ENCODE measurements at regions not wholly inside any gene's neighbourhood (a gene's known extent, or its start where the extent isn't known, plus 50 kb on each side); places are given as distances from the start of the nearest gene placed in this dataset.
"Not testable (repeated sequence)": the region's sequence is repeated elsewhere in the genome, so short reads cannot be mapped to it uniquely, and the experiment has no call there.

DNA sequence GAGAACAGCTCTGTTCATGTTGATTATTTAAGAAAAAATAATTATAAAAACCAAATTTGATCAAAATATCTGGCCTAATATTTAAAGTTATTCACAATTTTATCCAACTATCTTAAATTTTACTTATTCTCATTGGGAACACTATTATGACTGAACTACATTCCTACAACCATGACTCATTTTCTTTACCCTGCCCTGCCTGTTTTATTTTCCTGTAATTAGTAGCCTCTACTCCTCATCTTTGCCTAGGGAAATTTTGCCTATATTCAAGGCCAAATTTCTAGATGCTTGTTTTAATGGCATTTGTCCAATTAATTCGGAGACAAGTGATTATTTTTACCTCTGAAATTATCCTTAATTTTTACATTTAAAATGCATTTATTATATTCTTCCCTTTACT is 289.7 kb upstream of the TMEM229A start:
- DNase-seq, result no peak

DNA sequence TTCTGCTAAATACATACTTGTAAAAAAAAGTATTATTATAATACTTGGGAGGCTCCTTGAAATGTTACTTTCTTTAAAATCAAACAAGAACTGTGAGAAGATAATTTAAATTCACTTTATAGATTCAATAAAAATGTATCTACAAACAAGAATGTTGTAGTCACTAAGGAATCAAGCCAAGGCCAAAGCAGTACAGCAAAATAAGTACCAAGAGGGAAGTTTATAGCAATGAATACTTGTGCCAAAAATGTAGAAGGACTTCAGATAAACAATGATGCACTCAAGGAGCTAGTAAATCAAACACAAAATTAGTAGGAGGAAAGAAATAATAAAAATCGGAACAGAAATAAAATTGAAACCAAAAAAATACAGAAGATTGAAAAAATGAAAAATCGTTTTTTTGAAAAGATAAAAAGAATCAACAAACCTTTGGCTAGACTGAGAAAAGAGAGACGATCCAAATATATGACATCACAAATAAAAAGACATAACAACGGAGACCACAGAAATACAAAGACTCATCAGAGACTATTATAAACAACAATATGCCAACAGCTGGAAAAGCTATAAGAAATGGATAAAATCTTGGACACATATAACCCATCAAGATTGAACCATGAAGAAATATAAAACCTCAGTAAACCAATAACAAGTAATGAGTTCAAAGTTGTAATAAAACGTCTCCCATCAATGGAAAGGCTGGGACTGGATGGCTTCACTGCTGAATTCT is 286.0 kb upstream of the TMEM229A start:
- no peak for DNase-seq

DNA sequence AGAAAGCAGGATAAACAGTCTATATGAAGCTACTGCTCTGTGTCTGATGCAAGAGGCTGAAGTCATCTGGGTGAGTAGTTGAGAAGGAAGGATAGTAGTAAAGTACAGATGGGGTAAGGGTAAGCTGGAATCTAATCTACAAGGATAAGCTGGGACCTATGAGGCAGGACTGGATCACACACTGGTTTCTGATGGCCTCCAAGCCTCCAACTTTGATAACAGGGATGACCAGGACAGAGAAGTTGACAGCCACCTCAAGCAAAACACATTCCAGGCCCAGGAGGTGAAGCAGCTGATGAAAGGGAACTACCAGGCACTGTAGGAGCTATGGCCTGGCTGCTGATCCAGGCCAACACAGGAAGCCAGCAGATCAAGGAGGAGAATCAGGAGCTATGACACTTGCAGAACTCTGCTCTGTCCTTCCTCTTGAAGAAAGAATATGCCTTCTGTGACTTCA is 278.1 kb upstream of the TMEM229A start:
- no peak for DNase-seq

DNA sequence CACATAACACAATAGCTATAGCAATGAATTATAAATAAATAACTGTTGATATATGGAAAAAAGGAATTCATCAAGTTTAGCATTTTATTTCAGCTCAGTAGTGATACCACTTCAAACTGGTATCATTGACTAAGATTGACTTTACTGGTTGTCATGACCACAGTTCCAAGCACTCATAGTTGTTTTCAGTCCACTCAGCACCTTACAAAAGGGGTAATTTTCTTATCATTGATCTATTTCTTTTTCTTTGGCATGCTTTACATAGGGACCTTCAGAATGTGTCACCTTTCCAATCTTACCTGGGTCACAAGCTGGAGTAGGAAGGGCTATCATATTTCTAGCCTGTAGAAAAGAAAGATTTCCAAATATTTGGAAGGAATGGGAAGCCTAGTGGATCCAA is 275.5 kb upstream of the TMEM229A start:
- DNase-seq, result no peak

DNA sequence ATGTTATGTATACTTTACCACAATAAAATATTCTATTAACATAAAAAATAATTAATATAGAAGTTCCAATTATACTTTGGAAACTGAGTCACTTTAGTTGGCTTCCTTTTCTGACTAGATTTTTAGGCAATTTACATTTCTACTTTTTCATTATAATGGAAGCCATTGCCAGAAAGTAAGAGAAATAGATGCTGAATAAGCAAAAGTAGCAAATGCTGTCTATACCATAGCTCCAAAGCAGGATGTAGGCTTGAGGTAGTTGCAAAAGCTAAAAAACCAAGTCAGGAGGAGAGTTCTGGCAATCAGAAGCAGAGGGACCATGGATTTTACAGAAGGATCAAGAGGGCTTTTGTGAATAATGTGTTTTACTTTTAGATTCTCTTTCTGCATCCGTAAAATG is 262.4 kb upstream of the TMEM229A start:
- DNase-seq, result no peak

DNA sequence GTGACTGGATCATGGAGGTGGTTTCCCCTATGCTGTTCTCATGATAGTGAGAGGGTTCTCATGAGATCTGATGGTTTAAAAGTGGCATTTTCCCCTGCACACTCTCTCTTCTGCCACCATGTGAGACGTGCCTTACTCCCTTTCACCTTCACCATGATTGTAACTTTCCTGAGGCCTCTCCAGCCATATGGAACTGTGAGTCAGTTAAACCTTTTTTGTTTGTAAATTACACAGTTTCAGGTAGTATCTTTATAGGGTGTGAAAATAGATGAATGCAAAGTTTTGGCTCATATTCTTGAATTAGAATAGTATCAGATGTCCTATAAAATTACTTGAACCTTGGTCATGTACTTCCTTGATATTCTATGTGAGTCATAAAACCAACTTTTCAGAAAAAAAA is 252.1 kb upstream of the TMEM229A start:
- no peak for DNase-seq

DNA sequence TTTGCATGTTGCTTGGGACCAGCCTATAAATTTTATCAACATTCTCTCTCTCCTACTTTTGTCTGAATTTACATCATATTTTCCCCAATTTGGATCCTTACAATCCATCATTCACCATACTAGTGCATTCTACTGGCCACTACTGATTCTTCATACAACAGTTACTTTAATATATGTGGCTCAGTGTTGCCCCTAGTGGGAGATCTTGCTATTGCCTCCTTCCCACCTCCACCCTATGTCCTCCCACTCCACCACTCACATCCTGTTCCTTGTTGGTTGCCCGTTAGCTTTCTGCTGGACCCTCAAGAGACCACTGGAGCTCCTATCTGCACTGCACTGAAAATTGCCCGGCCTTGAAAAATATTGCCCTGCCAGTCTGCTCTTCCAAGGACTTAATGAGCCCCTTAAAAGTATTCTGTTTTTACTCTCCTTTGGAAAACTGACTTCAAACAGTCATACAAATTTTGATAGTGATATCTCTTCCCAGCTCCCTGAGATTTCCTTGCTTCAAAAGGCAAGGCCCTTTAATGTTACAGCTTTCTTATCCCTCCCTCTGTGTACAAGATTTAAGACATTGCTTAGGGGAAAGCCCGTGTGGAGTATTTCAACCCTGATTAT is 243.2 kb upstream of the TMEM229A start:
- DNase-seq, result peak; percentile 2

DNA sequence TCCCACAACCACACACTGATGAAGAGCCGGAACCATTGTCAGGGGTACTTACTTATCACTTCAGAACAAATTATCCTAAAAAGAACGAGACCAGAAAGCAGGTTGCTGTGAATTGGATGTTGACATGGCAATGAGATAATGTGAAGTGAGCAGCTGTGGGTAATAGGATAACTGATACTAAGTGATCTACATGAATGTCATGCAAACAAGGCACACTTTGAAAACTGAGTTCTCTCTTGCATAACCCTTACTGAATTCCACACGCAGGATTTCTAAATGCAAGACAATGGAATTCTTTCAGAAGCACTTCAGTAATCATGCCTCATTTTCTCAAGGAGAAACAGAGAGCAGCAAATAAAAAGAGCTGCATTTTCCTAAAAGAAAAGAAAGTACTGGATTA is 242.5 kb upstream of the TMEM229A start:
- DNase-seq, result no peak

DNA sequence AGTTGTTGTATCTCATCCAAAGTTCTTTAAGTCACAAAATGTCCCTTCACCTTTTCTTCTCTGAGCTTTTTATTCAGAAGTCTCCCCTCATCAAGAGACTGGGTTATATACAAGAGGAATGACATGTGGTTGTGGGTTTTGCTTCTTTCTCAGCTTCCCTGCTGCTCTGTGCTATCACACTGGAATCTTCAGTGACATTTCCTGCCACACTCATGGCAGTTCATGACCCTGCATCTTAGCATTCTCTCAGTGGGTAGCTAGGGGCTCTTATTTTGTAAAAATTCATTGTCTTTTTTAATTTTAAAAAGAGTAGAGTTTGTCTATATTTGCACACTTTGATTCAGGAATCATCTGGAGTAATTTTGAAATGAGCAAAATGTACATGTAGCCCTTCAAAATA is 236.9 kb upstream of the TMEM229A start:
- no peak for DNase-seq

DNA sequence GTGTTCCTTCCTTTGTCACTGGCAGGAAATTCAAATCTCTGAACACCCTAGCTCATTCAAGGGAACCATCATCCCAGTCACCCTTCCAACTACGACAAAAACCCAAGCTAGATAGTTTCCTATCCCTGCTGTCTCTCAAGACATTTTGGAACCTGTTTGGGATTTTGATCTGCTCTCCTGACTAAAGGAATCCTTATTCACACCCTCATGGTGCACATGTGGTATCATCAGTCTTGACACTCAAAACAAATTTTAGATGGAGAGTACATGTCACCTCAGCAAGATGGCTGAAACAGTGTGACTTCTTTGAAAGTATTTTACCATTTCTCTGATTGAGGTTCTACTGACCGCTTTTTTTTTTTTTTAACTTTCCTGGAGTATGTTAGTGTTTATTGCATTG is 234.3 kb upstream of the TMEM229A start:
- no peak for DNase-seq

DNA sequence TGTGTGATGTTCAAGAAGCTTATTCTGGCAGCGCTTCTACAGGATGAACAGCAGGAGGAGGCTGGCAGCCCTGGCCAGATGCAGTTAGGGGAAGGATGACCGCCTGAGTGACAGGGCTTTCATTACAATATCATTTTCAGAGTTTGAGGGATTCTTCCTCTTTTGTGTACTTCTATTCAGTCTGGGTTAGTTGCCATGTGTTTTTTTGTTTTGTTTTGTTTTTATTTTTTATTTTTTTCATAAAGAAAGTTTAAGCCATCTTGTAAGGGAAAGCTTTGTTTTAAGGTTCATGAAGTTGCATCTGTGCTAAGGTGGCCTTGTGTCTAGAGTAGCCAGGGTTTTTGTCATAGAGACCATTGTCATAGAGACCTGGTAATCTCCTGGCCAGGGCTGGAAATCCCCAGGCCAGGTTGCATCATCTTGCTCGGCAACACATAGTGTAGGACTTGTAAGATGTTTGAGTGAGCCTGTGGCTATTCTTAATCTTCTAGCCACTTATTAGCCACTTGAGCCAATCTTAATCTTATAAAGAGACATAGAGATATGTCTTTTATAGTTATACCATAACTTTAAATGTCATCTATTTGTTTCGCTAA is 230.5 kb upstream of the TMEM229A start:
- DNase-seq, result no peak

DNA sequence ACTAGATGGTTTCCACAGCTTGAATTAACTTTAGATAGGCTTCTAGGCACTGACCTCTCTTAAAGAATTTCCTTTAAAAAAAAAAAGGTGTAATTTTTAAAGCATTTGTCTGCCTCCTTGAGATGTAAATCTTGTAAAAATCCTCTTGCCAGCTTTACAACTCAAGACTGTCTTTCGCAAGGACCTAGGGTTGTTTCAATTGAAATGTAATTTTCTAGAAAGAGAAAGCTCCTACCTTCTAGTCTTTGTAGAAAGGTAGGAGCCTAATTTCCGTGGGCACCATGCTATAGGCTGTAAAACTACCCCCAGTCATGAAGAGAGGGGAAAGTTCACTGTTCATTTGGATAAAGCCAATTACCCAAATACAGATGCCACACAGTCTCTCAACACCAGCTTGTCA is 228.8 kb upstream of the TMEM229A start:
- no peak for DNase-seq

DNA sequence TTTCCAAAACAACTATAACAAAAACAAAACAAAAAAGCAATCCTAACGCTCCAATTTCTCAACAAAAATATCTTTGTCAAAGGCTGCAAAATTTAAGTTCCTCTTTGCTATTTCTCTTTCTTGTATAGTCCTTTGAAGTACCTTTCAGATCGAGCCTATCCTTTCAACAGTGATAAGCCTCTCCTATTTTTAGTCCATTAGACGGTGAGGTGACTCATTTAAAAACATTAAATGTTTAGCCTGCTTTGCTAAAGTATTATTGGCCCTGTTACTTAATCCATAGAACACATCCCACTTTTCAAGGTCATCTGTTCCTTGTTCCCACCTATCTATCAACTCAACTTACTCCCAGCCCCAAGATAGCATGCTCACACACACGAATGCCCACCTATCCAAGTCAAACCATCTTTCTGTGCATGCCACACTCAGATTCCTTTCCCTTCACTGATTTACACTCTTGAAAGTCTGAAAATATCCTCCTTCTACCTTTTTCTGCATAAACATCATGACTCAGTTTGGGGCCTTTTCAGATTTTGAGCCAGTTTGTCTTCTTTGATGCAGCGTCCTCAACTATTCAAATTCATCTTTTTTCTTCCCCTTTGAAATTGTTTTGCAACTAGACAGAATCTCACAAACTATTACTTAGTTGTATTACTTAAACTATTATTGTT is 224.9 kb upstream of the TMEM229A start:
- no peak for DNase-seq

DNA sequence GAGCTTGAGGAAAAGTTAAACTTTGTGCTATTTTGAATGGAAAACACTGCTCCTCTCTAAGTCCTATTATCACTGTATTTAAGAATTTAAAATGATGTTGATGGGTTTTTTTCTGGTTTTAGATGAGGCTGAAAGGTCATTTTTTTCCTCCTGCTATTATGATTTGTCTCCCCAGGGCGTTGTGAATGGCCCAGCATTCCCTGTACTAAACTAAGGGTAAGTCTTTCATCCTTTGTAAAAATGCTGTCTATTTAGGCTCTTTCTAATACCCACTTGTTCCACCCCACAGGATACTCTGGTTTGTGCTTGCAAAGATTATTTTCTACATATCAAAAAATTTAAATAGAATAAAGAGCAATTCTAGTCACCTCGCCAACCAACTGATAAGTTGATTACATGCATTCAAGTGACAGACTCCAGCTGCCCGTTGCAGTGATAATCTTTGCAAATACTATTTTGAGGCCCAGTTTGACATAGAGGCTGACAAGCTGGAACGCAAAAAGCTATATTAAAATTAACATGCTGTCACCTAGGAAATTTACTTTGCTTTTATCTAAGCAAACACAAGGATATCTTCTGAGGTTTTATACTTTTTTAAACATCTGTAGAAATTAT is 222.3 kb upstream of the TMEM229A start:
- DNase-seq, result no peak

DNA sequence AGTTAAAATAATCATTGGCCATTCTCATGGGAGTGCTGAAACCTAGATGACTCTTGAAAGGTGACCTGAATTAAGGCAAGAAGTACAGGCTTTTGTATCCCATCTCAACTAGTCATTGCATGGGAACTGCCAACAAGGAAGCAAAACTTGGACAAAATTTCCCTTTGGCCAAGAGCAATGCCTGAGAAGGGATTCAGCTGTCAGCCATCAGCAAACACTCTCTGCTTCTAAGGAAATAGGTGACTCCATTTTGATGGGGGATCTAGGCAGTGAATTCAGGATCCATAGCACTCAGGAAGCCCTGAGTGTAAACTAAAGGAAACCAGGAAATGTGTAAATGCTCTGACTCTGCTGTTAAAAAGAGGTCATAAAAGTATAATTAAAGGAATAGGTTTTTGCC is 221.5 kb upstream of the TMEM229A start:
- no peak for DNase-seq

DNA sequence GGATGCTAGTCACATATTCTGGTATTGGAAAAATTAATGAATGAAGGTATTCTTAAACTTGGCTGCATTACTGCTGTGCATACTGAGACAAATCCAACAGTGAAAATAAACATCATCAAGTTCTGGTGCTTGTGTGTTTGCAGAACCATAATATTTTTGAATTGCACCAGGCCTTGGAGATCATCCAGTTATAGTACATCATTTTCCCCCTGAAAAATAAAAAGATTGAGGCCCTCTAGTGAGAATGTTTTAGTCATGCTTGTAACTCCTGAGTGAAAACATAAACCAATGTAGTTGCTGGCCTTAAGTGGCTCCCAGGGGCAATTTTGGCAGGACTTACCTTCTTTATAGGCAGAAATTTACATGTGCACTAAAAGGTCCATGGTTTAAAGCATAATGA is 218.8 kb upstream of the TMEM229A start:
- DNase-seq, result no peak

DNA sequence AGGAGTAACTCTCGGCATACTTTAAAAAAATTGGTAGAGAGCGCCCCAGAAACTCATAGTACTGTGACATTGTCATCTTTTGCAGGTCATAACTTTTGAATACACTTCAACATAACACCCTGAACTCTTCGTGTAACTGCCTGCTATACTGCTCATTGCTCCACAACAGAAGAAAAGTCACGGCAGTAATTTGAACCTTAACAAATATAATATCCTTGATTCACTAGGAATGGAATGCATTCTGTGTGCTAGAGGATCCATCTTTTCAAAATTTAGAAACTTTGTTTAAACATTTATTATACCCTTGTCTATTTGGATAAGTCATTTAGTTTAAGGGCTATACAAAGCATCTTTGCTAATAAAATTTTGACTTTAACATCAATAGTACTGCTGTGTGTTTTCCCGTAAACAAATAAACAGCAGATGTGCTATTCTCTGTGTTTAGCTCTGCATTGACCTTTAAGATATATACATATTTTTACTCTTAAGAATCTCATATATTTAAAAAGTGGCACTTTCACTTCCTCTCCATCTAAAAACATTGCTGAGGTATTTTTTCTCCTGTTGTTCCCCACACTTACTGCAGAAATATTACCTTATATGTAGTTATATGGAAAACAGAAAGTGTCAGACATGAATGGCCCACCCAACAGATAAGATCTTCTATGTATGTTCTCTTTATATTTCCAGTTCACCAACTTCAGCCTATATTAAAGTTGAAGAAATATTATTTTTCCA is 217.6 kb upstream of the TMEM229A start:
- DNase-seq, result no peak

DNA sequence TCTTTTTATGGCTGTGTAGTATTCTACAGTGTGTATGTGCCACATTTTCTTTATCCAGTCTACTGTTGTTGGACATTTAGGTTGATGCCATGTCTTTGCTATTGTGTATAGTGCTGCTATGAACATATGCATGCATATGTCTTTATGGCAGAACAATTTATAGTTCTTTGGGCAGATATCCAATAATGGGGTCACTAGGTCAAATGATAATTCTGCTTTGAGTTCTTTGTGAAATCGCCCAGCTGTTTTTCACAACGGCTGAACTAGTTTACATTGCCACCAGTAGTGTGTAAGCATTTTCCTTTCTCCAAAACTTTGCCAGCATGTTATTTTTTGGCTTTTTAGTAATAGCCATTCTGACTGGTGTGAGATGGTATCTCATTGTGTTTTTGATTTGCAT is 214.8 kb upstream of the TMEM229A start:
- no peak for DNase-seq

DNA sequence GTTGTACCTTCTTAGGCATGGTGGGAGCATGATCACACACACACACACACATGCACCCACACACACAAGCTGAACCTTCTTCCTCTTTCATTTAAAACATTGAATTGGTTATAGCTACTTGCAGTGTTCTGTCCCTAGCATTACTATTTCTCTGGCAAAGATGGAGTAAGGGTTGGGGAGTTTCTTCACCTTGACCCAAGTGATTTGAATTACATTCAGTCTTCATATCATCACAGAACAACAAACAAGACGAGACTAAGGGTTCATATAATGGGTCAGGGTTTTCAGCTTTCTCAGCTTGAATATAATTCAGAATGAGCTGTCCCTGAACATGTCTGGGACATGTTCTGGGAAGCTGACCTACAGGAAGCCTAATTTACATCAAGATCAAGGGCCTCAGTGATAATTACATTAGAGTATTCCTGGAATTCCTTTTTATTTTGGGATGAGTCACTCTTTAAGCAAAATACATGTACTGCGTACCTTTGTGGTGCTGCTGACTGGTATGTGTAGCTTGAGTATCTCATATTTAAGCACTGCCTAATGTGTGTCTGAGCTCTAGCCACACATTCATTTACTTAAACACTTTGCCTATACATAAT is 213.5 kb upstream of the TMEM229A start:
- DNase-seq, result no peak

DNA sequence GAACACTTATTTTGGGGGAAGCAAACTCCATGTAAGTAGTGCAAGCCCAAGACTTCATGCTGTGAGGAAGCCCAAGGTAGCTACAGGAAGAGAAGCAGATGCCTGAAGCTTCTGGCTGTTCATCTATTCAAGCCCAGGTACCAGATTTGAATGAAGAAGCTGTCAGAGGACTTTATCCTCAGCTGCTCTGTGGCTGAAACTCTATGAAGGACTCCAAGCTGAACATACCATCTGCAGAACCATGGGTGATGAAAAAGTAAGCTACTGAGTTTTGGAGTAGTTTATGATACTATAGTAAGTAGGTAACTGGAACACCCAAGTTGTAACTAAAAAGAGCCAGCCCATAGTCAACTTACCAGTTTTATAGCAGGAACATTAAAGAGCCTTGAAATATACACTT is 211.6 kb upstream of the TMEM229A start:
- DNase-seq, result not testable (repeated sequence)

DNA sequence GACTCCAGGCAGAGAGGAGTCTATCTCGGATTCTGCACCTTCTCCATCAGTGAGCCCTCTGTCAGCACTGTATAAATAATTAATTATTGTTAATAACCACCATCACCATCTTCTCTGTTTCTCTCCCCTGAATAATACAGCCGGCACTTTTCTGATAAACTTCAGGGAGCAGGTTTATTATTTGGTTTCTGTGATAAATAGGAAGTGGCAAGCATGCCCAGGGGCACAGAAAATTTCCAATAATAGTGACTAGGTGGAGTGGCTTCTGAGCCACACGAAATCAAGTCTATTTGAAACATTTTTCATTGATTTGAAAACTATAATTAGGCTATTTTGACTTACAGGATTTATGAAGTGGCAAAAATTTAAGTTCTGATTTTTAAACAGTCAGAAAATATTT is 186.8 kb upstream of the TMEM229A start:
- DNase-seq, result no peak

DNA sequence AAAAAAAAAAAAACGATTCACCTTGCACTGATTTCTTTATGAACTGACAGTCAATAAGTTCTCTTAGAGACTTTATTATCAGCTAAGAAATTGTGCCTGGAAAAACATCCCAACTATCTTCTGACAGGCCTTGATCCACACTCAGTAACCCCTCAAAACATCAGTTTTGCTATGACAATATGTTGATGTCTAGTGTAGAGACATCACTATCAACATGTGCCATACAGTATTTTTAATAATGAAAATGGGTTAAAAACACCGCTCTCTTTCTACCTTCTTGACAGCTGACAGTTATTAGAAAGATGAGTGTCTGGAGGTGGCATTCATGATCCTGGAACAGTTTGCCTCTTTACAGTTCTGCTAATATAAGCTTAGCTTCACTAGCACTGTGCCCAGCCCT is 175.8 kb upstream of the TMEM229A start:
- DNase-seq, result no peak

Data from suppressor macrophage treated with lipopolysaccharide for 4 hours (primary cell).